Kidney capillary endothelial cell (primary cell): ENCODE measurements at regions not wholly inside any gene's neighbourhood (a gene's known extent, or its start where the extent isn't known, plus 50 kb on each side); places are given as distances from the start of the nearest gene placed in this dataset.

Experiments
- DNase-seq: peaks from one replicate; pipeline ENCODE4 v3.0.0-alpha.2; 2018; ENCODE audit warnings: low spot score

GRCh38 chr13:39858794-39859193, 203.3 kb downstream of the COG6 start:
- DNase-seq: no peak

DNA sequence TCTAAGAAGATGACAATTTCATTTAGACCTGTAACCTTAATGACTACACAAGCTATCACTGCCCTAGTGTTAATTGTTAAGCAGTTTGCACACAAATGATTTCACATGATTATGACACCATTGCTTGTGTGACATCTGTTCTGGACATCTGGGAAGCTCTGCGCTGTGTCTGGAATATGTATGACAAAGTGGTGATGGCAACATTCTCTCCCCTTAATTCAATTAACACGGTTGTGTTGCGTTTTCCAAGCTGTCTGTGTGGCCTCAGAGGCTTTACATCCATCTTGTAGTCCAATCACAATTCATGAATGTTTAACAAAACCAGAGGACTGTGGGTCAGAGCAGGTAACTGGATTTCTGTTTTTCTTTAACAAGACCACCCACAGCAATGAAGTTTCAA, 204.4 kb downstream of the COG6 start:
- no peak for DNase-seq

DNA sequence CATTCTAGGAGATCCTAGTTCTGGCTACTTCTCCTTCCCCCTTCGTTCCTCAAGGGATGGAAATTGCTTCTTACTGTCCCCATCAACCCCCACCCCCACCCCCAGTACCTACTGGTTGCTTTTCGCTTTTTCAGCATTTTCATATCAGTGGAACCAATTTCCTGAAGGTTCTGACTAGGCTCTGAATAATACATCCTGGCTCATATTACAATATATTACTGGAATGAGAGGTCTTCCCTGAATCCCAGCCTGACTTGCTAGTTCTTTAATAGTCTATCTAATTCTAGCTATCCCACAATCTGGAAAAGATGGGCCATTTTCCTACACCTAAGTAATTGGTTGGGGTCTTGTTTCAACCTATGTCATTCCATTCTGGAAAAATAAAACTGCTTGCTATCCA, 207.4 kb downstream of the COG6 start:
- peak; percentile 52 for DNase-seq

- peak; percentile 46 for DNase-seq
Observed at GRCh38 chr13:39864221-39864620, 208.8 kb downstream of the COG6 start.

GRCh38 chr13:39866722-39867121, 211.3 kb downstream of the COG6 start:
- no peak for DNase-seq

DNA sequence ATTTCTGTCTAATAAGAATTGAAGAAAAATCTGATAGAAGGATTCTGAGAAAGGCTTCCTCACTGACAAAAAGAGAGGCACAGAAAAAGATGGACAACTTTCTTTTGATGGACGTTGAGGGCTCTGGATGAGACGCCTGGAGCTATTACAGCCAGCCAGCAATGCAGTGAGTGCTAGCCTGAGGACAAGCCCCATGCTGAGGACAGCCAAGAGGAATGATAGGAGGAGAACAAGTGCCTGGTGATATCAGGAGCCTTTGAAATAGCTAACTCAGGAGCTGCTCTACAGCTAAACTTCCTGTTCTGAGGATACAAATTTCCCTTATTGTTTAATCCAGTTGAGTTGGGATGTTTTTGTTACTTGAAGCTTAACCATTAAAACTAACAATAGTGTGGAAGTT, 212.3 kb downstream of the COG6 start:
- DNase-seq: no peak

DNA sequence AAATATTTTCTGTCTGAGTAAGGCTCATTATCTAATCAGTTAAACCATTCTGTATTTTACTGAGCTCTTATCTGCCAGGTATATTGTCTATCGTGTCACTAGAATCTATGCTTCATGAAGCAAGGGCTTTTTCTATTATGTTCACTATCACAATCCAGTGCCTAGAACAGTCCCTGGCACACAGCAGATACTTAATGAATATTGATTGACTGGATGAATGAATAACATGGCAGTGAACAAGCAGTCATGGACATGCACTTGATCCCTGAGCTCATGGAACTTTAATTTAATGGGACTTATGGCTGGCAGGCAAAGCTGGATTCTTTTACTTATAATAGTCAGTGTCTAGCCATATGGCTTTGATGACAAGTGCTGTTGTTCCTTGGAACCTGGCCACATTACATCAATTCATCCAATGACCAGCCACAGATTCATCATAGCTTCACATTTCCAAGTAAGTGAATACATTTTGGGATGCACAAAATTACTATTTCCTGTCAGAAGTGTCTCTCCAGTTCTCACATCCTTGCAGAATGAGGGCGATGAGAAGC, 214.8 kb downstream of the COG6 start:
- no peak for DNase-seq

GRCh38 chr13:39874331-39875053, 219.0 kb downstream of the COG6 start:
- no peak for DNase-seq

DNA sequence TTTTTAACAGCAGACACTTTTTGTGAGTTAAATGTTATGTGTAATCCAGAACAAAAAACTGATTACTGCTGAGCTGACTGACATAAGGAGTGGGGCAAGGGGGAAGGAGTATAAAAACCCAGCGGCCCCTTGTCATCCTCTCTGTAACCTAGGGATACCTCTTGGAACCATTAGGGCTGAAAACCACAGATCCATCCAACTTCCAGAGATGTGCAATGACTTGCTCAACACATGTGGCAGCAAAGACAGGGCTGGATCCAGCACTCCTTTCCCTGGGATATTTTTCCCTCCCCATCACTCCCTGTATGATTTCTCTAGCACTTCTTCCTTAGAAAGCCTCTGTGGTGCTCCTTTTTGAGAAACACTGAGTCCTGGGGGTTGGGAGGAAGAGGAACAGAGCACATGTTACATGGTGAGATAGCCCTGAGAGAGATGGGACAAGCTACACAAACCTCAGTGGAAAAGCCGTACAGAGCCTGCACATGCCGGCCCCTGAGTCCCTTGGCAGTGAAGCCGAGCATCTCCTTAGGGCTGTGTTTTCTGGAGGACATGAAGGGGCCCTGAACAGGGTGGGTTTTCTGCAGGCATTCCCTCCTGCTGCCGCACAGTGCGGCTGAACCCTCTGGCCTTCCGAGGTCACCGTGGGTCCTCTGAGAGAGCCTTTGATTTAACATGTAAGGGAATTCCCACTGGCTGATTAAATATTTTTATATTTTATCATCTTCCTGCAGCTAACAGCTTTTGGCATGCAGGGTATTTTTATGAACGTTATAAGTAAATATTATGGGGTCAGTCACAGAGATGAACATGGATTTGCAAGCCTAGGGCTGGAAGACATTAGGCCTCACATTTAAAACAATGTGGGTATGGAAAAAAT, 219.9 kb downstream of the COG6 start:
- no peak for DNase-seq

- peak; percentile 40 for DNase-seq
Observed at GRCh38 chr13:39876258-39876657, 220.8 kb downstream of the COG6 start.

- no peak for DNase-seq
Observed at GRCh38 chr13:39877134-39877533, 221.7 kb downstream of the COG6 start.

GRCh38 chr13:39879286-39880035, 224.0 kb downstream of the COG6 start:
- no peak for DNase-seq

- DNase-seq: no peak
Observed at GRCh38 chr13:39881383-39881782, 225.9 kb downstream of the COG6 start.

DNA sequence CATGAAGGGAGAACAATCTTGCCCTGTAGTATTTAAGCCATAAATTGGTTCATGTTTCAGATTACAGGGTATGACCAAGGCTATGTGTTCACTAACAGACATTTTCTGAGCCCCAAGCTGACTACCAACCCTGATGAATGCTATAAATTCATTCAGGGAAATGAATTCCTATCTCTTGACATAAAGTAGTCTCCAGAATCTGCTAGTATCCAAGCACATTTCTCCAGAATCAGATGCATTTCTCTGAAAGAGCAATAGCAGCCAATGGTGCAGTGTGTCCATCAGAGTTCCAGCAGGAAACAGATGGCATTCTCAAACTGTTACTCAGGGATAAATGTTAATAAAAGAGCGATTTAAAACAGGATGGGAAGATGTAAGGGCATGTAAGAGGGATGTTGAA, 226.4 kb downstream of the COG6 start:
- DNase-seq: no peak

DNA sequence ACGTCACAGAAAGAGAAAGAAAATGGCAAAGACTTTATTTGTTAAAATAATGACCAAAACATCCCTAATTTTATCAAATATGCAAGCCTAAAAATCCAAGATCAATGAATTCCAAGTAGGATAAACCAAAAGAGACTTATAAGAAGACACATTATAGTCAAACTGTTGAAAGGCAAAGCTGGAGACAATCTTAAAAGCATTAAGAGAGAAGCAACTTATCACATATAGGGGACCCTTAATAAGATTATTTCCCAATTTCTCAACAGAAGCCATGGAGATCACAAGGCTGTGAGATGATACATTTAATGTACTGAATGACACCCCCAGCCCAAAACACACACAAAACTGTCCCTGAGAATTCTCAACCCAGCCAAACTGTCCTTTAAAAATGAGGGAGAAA, 228.7 kb downstream of the COG6 start:
- no peak for DNase-seq

DNA sequence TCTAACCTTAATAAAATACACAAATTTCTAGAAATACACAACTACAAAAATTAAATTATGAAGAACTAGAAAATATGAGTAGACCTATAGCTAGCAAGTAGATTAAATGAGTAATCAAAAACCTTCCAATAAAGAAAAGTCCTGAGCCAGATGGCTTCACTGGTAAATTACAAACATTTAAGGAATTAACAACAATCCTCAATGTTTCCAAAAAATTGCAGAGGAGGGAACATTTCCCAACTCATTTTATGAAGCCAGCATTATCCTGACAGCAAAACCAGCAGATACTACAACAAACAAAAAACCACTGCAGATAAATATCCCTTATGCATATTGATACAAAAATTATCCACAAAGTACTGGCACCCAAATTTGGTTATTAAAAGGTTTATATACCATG, 230.9 kb downstream of the COG6 start:
- DNase-seq: no peak

- no peak for DNase-seq
Observed at GRCh38 chr13:39887387-39887786, 231.9 kb downstream of the COG6 start.

DNA sequence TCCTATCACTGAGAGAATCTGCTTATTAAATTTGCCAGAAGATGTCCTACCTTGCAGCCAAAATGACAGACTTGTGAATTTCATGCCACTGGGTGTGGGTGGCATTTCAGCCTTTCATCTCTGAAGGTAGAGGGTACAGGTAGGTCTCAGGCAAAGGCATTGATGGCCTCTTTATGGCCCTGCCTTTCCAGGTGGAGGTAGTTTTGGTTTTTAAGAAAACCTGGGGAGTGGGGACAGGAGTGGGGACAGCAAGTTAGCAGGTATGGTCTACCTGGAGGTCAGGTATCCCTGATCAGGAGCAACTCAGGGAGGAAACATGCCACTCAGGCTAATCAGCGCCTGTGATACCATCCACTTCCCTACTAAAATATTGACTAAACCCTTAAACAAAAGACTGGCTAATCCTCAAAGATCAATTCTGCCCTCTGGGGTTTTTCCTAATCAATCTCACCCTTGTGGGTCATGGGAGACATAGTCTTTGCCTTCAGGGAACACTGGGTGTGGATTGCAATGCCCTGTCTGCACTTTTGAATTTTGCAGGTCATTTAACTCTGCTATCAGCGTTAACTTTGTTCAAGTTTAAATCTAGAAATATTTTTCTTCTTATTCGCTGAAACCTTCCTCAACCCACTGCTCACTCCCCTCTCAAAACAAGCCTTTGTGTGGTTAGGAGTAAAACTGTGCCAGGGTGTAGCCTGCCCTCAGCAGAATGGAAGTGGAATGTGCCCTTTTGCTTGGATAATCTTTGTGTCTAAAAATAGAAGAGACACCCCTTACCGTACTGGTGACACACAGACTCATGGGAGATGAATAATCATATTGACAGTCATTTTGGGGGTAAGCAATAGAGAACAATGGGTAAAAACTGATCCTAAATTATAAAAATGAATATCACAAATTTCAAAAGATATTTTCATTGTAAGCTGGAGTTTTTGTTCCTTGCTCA, 233.7 kb downstream of the COG6 start:
- no peak for DNase-seq

- DNase-seq: no peak
Observed at GRCh38 chr13:39890537-39890936, 235.1 kb downstream of the COG6 start.

DNA sequence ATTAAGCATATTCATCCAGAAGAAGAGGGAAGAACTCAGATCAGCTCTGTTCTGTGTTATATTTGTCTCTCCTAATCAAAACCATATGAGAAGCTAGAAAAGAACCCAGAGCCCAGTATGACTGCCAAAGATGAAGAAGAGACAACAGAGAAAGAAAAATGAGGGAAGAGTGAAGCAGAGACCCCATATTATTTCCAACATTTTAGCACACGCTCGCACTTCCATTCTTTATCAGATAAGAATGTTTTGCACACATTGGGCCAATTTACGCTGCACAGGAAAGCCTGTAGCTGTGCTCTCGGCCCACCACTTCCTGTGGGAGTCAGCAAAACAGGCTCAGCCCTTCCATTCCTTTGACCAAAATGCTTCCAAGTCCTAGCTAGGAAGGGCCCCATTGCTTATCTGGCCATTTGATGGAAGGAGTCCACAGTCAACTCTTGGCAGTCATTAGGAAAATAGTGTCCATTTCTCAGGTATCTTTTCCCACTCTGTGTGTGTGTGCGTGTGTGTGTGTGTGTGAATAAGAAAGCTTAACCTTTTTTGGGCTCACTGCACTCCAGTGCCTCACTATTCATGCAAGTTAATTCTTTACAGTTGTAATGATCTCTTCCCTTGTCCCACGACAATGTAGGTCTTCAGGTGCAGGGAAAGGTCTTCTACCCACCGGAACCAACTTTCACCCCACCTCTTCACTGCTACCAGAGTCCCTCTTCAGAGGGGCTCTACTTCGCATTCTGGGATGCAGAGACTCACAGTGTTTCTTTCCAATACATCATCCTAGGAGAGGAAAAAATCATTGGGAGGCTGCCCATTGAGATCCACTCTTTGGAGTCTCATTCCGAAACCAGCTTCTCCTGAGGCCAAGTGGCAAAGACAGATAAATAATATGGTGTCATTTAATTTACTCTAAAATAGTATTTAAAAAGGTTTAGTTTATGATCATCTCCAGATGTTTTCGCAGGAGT, 237.5 kb downstream of the COG6 start:
- no peak for DNase-seq
